GM12878 (cell line): ENCODE measurements at regions not wholly inside any gene's neighbourhood (a gene's known extent, or its start where the extent isn't known, plus 50 kb on each side); places are given as distances from the start of the nearest gene placed in this dataset.
"Not testable (repeated sequence)": the region's sequence is repeated elsewhere in the genome, so short reads cannot be mapped to it uniquely, and the experiment has no call there.

Experiments used
- ATF7 ChIP-seq: fragments of 450-650 bp; IDR thresholded peaks from 2 replicates; pipeline ENCODE4 v1.6.1; 2016; ENCODE audit warnings: low read depth, mild to moderate bottlenecking
- E2F8 ChIP-seq: fragments of 450-650 bp; IDR thresholded peaks from 2 replicates; pipeline ENCODE4 v1.6.1; 2018; ENCODE audit warnings: mild to moderate bottlenecking, low read depth, moderate library complexity; ENCODE audit not compliant: partially characterized antibody
- EED ChIP-seq: sonication (generic); IDR thresholded peaks from 2 replicates; pipeline ENCODE4 v1.6.1; 2016; ENCODE audit warnings: antibody characterized with exemption, low read depth
- PBX3 ChIP-seq: IDR thresholded peaks from 2 replicates; pipeline ENCODE4 v1.6.1; 2011; ENCODE audit warnings: mild to moderate bottlenecking, low read depth, low read length, moderate library complexity; ENCODE audit not compliant: insufficient replicate concordance
- POLR2A ChIP-seq: IDR thresholded peaks from 2 replicates; pipeline ENCODE4 v1.6.1; 2011; ENCODE audit warnings: low read depth, mild to moderate bottlenecking, low read length

GRCh38 chr22:27109406-27109805 is 452.0 kb downstream of the MIAT start:
- TF ChIP-seq E2F8, POLR2A, ATF7, EED, PBX3: not testable (repeated sequence)
